IMR-90 (cell line): ENCODE measurements at regions not wholly inside any gene's neighbourhood (a gene's known extent, or its start where the extent isn't known, plus 50 kb on each side); places are given as distances from the start of the nearest gene placed in this dataset.

Experiments used
- ATAC-seq: fragments of 200-7000 bp; cut with Tn5 transposase; 2 replicates; pipeline ENCODE4 v1.9.1; 2020; ENCODE audit warnings: low read depth, mild to moderate bottlenecking, moderate library complexity
- BruUV-seq: library from RNA; stranded (reverse); fragments of 400-500 nt; replicated peaks from 2 replicates; lab custom pipeline; 2021; lab: Mats Ljungman, UMichigan
- CTCF ChIA-PET: fragments of 300-600 bp; formaldehyde crosslinking; extraction: SDS; loops from one replicate; lab custom pipeline; 2021; ENCODE audit warnings: antibody characterized with exemption; lab: Yijun Ruan, JAX
- POLR2A ChIA-PET: fragments of 300-600 bp; sonication (Branson Sonifier 250); formaldehyde crosslinking; loops from one replicate; lab custom pipeline; 2022; ENCODE audit warnings: antibody characterized with exemption; ENCODE audit not compliant: unreplicated experiment; lab: Charles Lee
- DNase-seq: peaks from one replicate; pipeline ENCODE4 v3.0.0; 2013
- H2AFZ ChIP-seq: replicated peaks from 2 replicates; pipeline ENCODE3; 2013; ENCODE audit warnings: low read length, mild to moderate bottlenecking; ENCODE audit not compliant: poor library complexity
- H2AK5ac ChIP-seq: 2 replicates; pipeline ENCODE4 v1.6.1; 2013; ENCODE audit warnings: low read depth, low read length, inconsistent platforms
- H2AK9ac ChIP-seq: replicated peaks from 2 replicates; pipeline ENCODE3; 2013; ENCODE audit warnings: mild to moderate bottlenecking, low read depth, low read length, moderate library complexity; ENCODE audit not compliant: poor library complexity
- H2BK120ac ChIP-seq: 2 replicates; pipeline ENCODE4 v1.6.1; 2013; ENCODE audit warnings: low read depth, low read length, inconsistent platforms
- H2BK15ac ChIP-seq: 3 replicates; pipeline ENCODE4 v1.6.1; 2013; ENCODE audit warnings: low read depth, low read length, inconsistent platforms
- H2BK20ac ChIP-seq: 2 replicates; pipeline ENCODE4 v1.6.1; 2013; ENCODE audit warnings: low read depth, mild to moderate bottlenecking, inconsistent platforms, low read length, moderate library complexity
- H2BK5ac ChIP-seq: 2 replicates; pipeline ENCODE4 v1.6.1; 2013; ENCODE audit warnings: mild to moderate bottlenecking, low read depth, low read length, inconsistent platforms; ENCODE audit not compliant: poor library complexity, severe bottlenecking
- H3K14ac ChIP-seq: replicated peaks from 2 replicates; pipeline ENCODE4 v1.6.1; 2013; ENCODE audit warnings: low read depth, low read length, inconsistent platforms
- H3K18ac ChIP-seq: 2 replicates; pipeline ENCODE4 v1.6.1; 2013; ENCODE audit warnings: low read depth, low read length, control low read depth
- H3K23ac ChIP-seq: 2 replicates; pipeline ENCODE4 v1.6.1; 2013; ENCODE audit warnings: low read depth, low read length, inconsistent platforms
- H3K27ac ChIP-seq: 2 replicates; pipeline ENCODE4 v1.5.1; 2013; ENCODE audit warnings: mild to moderate bottlenecking, control low read depth, low read length; ENCODE audit not compliant: insufficient read depth
- H3K27me3 ChIP-seq: 2 replicates; pipeline ENCODE4 v1.6.1; 2013; ENCODE audit warnings: low read length; ENCODE audit not compliant: control insufficient read depth, insufficient read depth
- H3K36me3 ChIP-seq: 2 replicates; pipeline ENCODE4 v1.6.1; 2013; ENCODE audit warnings: low read length, mixed read lengths; ENCODE audit not compliant: control insufficient read depth, insufficient read depth
- H3K4ac ChIP-seq: 2 replicates; pipeline ENCODE4 v1.6.1; 2013; ENCODE audit warnings: low read depth, low read length, inconsistent platforms
- H3K4me1 ChIP-seq: 2 replicates; pipeline ENCODE4 v1.6.1; 2013; ENCODE audit warnings: low read length, mixed read lengths; ENCODE audit not compliant: control insufficient read depth, insufficient read depth
- H3K4me2 ChIP-seq: 2 replicates; pipeline ENCODE4 v1.6.1; 2013; ENCODE audit warnings: low read depth, mild to moderate bottlenecking, control low read depth, low read length, moderate library complexity
- H3K4me3 ChIP-seq: 2 replicates; pipeline ENCODE4 v1.5.1; 2013; ENCODE audit warnings: low read depth, mild to moderate bottlenecking, control low read depth, low read length, moderate library complexity; ENCODE audit not compliant: insufficient read depth
- H3K56ac ChIP-seq: 2 replicates; pipeline ENCODE4 v1.6.1; 2013; ENCODE audit warnings: low read length, inconsistent platforms; ENCODE audit not compliant: insufficient read depth; ENCODE audit errors: extremely low read depth
- H3K79me1 ChIP-seq, 2 experiments: 2 replicates each; pipeline ENCODE4 v1.6.1; 2013; ENCODE audit warnings: low read length in 2 of 2, inconsistent platforms in 1 of 2, low read depth in 1 of 2
- H3K9ac ChIP-seq: 2 replicates; pipeline ENCODE4 v1.6.1; 2013; ENCODE audit warnings: low read depth, low read length, control low read depth
- H3K9me1 ChIP-seq: 2 replicates; pipeline ENCODE4 v1.6.1; 2013; ENCODE audit warnings: low read length, inconsistent platforms; ENCODE audit not compliant: insufficient read depth
- H3K9me3 ChIP-seq: 2 replicates; pipeline ENCODE4 v1.6.1; 2013; ENCODE audit warnings: low read length; ENCODE audit not compliant: control insufficient read depth, insufficient read depth
- H4K20me1 ChIP-seq: 2 replicates; pipeline ENCODE4 v1.6.1; 2013; ENCODE audit warnings: low read length, inconsistent platforms; ENCODE audit not compliant: insufficient read depth
- H4K5ac ChIP-seq: 2 replicates; pipeline ENCODE4 v1.6.1; 2013; ENCODE audit warnings: mild to moderate bottlenecking, low read depth, low read length, control low read depth
- H4K8ac ChIP-seq, 2 experiments: 2 replicates each; pipeline ENCODE4 v1.6.1; 2013; ENCODE audit warnings: low read depth in 2 of 2, low read length in 2 of 2, control low read depth in 1 of 2, inconsistent platforms in 1 of 2
- H4K91ac ChIP-seq: 2 replicates; pipeline ENCODE4 v1.6.1; 2013; ENCODE audit warnings: low read depth, low read length, inconsistent platforms; ENCODE audit not compliant: insufficient read depth
- CEBPB ChIP-seq: IDR thresholded peaks from 2 replicates; pipeline ENCODE4 v1.6.1; 2012; ENCODE audit warnings: low read depth, low read length, improper control_type of control experiment
- WGBS, 2 experiments: methylation state at CpG; one replicate each; pipeline versions ENCODE4 v1.1.5 to v1.1.7; 2013; ENCODE audit warnings: missing lambda C conversion rate in 2 of 2; ENCODE audit not compliant: insufficient read length in 1 of 2; ENCODE audit errors: extremely low coverage in 2 of 2; 5-methylcytosine and 5-hydroxymethylcytosine counted together
- dilution Hi-C: fragments of 300-500 bp; cut with HindIII; formaldehyde crosslinking; loops from one replicate; pipeline ENCODE4 v1.14.3; 2018; ENCODE audit warnings: low sequenced_read_pairs; ENCODE audit not compliant: unreplicated experiment
- in situ Hi-C: fragments of 300-500 bp; cut with MboI; formaldehyde crosslinking; loops from 3 replicates; pipeline ENCODE4 v1.14.3; 2019; ENCODE audit warnings: low sequenced_read_pairs, inconsistent platforms, mixed read lengths
- intact Hi-C: fragments of 100-400 bp; cut with micrococcal nuclease; formaldehyde crosslinking; loops from 2 replicates; pipeline ENCODE4 v1.10.0; 2022
- TF ChIP-seq, protein P1 (sequence below): fragments of 150-350 bp; IDR thresholded peaks from 2 replicates; pipeline ENCODE4 v1.6.1; 2016; ENCODE audit warnings: low read depth, mild to moderate bottlenecking, low read length, moderate library complexity, borderline replicate concordance

DNA sequence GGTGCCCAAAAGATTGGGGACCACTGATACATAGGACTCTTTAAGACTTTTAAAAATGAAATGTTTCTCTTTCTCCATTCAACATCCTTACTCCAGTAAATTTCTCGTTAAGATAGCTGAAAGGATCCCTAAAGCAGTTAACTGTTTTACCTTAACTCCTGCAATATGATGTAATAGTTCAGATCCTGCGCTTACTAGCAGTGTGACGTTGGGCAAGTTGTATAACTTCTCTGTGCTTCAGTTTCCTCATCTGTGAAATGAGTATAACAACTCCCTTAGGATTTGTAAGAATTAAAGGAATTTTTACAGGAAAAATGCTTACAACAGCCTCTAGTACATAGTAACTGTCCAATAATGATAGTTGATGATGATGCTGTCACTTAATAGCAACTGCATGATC, 158.9 kb downstream of the TANC2 start:
- ATAC-seq (no peak), DNase-seq (no peak)
- intact Hi-C loops (no loop called here), dilution Hi-C loops (no loop called here), in situ Hi-C loops (no loop called here)
- ChIA-PET POLR2A (no interaction called here), CTCF (no interaction called here)
- H3K18ac ChIP-seq, result no peak overlapping the region
- peaks cover 22 to 55% of the 10 kb centered on the region in 2 experiments for H3K79me1 ChIP-seq
- no peak overlapping the region for H3K14ac ChIP-seq
- peaks cover 1% of the 10 kb centered on the region for H3K4me1 ChIP-seq
- H3K4ac ChIP-seq, result no peak overlapping the region
- no peak overlapping the region for H2BK20ac ChIP-seq
- H3K56ac ChIP-seq, result no peak overlapping the region
- H3K9ac ChIP-seq, result no peak overlapping the region
- H3K27me3 ChIP-seq, result no peaks in the 10 kb centered on the region
- no peak overlapping the region for H3K4me3 ChIP-seq
- H3K9me3 ChIP-seq, result no peaks in the 10 kb centered on the region
- no peak overlapping the region for H2BK15ac ChIP-seq
- H2AFZ ChIP-seq, result no peak overlapping the region
- H2AK5ac ChIP-seq, result no peak overlapping the region
- no TSS peak for BruUV-seq
- no CpG with 5 or more reads among the region's 3 CpGs for WGBS, 2 experiments
- no peak overlapping the region for H2BK5ac ChIP-seq
- peaks cover 28% of the 10 kb centered on the region for H4K20me1 ChIP-seq
- no peak overlapping the region for H3K23ac ChIP-seq
- H3K27ac ChIP-seq, result no peak overlapping the region
- no peak overlapping the region for H4K5ac ChIP-seq
- H4K8ac ChIP-seq, result no peak overlapping the region
- no peak overlapping the region for H4K91ac ChIP-seq
- H3K36me3 ChIP-seq, result no peaks in the 10 kb centered on the region
- H3K4me2 ChIP-seq, result no peak overlapping the region
- H2BK120ac ChIP-seq, result no peak overlapping the region
- no peaks in the 10 kb centered on the region for H3K9me1 ChIP-seq
- no peak overlapping the region for H2AK9ac ChIP-seq
- peak; percentile 39 for TF ChIP-seq CEBPB
- TF ChIP-seq, protein P1, sequence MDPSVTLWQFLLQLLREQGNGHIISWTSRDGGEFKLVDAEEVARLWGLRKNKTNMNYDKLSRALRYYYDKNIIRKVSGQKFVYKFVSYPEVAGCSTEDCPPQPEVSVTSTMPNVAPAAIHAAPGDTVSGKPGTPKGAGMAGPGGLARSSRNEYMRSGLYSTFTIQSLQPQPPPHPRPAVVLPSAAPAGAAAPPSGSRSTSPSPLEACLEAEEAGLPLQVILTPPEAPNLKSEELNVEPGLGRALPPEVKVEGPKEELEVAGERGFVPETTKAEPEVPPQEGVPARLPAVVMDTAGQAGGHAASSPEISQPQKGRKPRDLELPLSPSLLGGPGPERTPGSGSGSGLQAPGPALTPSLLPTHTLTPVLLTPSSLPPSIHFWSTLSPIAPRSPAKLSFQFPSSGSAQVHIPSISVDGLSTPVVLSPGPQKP, result no peak
